VCaP (cell line): ENCODE measurements at regions not wholly inside any gene's neighbourhood (a gene's known extent, or its start where the extent isn't known, plus 50 kb on each side); places are given as distances from the start of the nearest gene placed in this dataset.

Source experiments
- H3K27ac ChIP-seq: fragments of 450-650 bp; 2 replicates; pipeline ENCODE4 v1.5.1; 2017
- CTCF ChIP-seq: fragments of 450-650 bp; conservative IDR thresholded peaks from 2 replicates; pipeline ENCODE4 v1.5.1; 2017; ENCODE audit warnings: mild to moderate bottlenecking, moderate library complexity

GRCh38 chr4:77496457-77496856 lies 109.2 kb upstream of the CXCL13 start:
- no peak overlapping the region for H3K27ac ChIP-seq
- TF ChIP-seq CTCF, result no peak

GRCh38 chr4:77500801-77501200 lies 104.8 kb upstream of the CXCL13 start:
- no peak overlapping the region for H3K27ac ChIP-seq
- no peak for TF ChIP-seq CTCF

GRCh38 chr4:77501240-77501639 lies 104.4 kb upstream of the CXCL13 start:
- no peak overlapping the region for H3K27ac ChIP-seq
- TF ChIP-seq CTCF, result no peak

DNA sequence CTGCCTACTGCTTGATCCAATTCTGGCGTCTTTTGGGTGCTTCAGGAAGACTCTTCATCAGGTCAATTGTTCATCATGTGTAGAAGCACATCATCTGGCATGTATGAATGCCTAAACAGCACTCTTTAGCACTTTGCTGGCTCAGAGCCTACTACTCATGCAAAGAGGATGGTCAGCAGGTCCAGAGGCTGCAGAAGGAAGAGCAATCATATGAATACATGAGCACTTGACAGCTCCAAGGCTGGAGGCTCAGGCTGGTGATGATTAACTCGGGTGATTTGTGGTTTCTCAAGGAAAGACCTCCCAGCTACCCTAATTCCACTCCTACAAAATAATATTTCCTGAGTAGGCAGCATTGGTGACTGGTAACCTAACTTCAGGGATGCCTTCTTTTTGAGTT lies 103.8 kb upstream of the CXCL13 start:
- no peak overlapping the region for H3K27ac ChIP-seq
- no peak for TF ChIP-seq CTCF

DNA sequence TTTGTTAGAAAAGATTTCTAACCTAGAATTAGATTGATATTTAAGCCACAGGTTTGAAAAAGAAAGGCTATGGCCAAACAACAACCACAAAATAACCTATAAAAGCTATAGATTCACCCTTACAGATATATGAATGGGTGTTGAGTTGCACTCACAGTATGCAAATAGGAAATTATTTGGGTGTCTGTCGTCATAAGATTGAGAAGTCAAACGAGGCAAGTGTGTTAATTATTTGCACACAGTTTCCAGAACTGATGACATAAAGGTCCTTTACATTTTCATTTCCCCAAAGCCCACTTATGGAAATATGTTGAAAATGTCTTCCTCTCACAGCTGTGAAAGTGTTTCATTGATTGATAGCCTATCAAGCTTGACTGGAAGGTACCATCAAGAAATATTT lies 101.2 kb upstream of the CXCL13 start:
- H3K27ac ChIP-seq, result no peak overlapping the region
- no peak for TF ChIP-seq CTCF

DNA sequence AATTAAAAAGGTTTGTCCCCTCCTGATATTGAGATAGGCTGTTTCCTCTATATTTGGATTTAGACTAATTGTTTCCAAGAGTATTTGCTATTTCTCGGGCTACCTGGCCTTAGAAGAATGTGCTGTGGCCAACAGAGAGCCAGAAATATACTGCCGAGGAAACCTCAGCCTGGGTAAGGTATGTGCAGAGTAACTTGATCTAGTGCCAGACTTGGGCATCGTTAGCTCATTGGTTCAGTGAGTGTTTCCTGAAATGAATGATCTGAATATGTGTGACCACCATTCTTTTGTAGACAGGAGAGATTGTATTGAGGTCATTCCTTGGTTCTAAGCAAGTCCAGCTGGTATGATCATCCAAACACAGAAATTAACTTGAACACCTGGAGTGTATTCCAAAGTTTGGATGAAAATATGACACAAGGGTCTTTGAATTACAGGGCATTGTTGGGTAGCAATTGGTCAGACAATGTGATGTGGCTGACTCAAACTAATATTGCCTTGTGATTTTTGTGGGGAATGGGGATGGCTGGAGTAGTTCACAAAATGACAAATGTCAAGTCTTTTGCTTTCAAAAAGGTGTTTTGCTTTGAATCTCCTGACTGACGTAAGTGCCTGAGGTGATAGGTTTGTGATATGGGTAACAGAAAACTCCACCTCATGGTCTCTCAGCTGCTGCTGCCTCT lies 100.2 kb upstream of the CXCL13 start:
- no peak for TF ChIP-seq CTCF
- no peak overlapping the region for H3K27ac ChIP-seq

DNA sequence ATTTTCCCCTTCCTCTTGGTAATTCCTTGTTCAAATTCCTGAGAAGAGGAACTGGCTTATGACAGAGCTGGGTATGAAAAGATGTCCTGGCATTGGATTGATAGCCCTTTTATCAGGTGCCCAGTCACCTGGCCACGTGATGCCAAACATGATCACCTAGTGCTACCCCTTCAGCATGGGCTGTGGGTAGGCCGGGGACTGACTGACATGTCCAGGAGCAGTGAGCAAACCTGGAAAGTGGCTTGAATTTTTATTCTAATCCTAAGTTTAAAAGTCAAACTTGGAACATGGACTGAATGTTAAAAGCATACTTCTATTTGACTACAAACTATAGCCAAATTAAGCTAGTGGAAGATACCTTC lies 99.7 kb upstream of the CXCL13 start:
- TF ChIP-seq CTCF, result no peak
- H3K27ac ChIP-seq, result no peak overlapping the region

- no peak overlapping the region for H3K27ac ChIP-seq
- TF ChIP-seq CTCF, result no peak
These were observed 95.3 kb upstream of the CXCL13 start for GRCh38 chr4:77510367-77510766.
